SK-N-DZ (cell line): ENCODE measurements at regions not wholly inside any gene's neighbourhood (a gene's known extent, or its start where the extent isn't known, plus 50 kb on each side); places are given as distances from the start of the nearest gene placed in this dataset.

Experiments used
- DNase-seq: peaks from one replicate; pipeline ENCODE4 v3.0.0-alpha.2; 2015; ENCODE audit warnings: low spot score

GRCh38 chr12:77406219-77406905 lies 341.0 kb upstream of the E2F7 start:
- no peak for DNase-seq

- no peak for DNase-seq
Measured at GRCh38 chr12:77402716-77403115, 337.3 kb upstream of the E2F7 start.

- DNase-seq = no peak
Measured at GRCh38 chr12:77401770-77402081, 336.4 kb upstream of the E2F7 start.

GRCh38 chr12:77401064-77401769 lies 335.8 kb upstream of the E2F7 start:
- no peak for DNase-seq

- DNase-seq = no peak
Measured at GRCh38 chr12:77392467-77393088, 327.2 kb upstream of the E2F7 start.

- no peak for DNase-seq
Measured at GRCh38 chr12:77388445-77389265, 323.3 kb upstream of the E2F7 start.

- DNase-seq = no peak
Measured at GRCh38 chr12:77387671-77388070, 322.3 kb upstream of the E2F7 start.

- DNase-seq = no peak
Measured at GRCh38 chr12:77387214-77387613, 321.8 kb upstream of the E2F7 start.

GRCh38 chr12:77384941-77385340 lies 319.6 kb upstream of the E2F7 start:
- no peak for DNase-seq

- DNase-seq = no peak
Measured at GRCh38 chr12:77382096-77382742, 316.9 kb upstream of the E2F7 start.

GRCh38 chr12:77377622-77378021 lies 312.3 kb upstream of the E2F7 start:
- no peak for DNase-seq

GRCh38 chr12:77377116-77377515 lies 311.7 kb upstream of the E2F7 start:
- DNase-seq = no peak

GRCh38 chr12:77374673-77375072 lies 309.3 kb upstream of the E2F7 start:
- DNase-seq = no peak

- DNase-seq = no peak
Measured at GRCh38 chr12:77372494-77372893, 307.1 kb upstream of the E2F7 start.

- DNase-seq = no peak
Measured at GRCh38 chr12:77372026-77372425, 306.7 kb upstream of the E2F7 start.

- no peak for DNase-seq
Measured at GRCh38 chr12:77368379-77368778, 303.0 kb upstream of the E2F7 start.

- no peak for DNase-seq
Measured at GRCh38 chr12:77366616-77367015, 301.2 kb upstream of the E2F7 start.

- no peak for DNase-seq
Measured at GRCh38 chr12:77364400-77364799, 299.0 kb upstream of the E2F7 start.

GRCh38 chr12:77362509-77363210 lies 297.3 kb upstream of the E2F7 start:
- DNase-seq = no peak

- no peak for DNase-seq
Measured at GRCh38 chr12:77357655-77358054, 292.3 kb upstream of the E2F7 start.

- no peak for DNase-seq
Measured at GRCh38 chr12:77354766-77355362, 289.5 kb upstream of the E2F7 start.
